HFF-Myc (cell line): ENCODE measurements at regions not wholly inside any gene's neighbourhood (a gene's known extent, or its start where the extent isn't known, plus 50 kb on each side); places are given as distances from the start of the nearest gene placed in this dataset.

Source experiments
- DNase-seq: peaks from one replicate; pipeline ENCODE4 v3.0.0-alpha.2; 2011; ENCODE audit warnings: low read depth; ENCODE audit errors: extremely low read depth
- H3K4me3 ChIP-seq: replicated peaks from 2 replicates; pipeline ENCODE4 v1.5.1; 2011; ENCODE audit warnings: low read depth, mild to moderate bottlenecking, control low read depth, low read length
- CTCF ChIP-seq: IDR thresholded peaks from 2 replicates; pipeline ENCODE4 v1.5.1; 2012; ENCODE audit warnings: mild to moderate bottlenecking, low read depth, low read length, control low read depth; ENCODE audit errors: missing control alignments

GRCh38 chr12:98113548-98113947 is 401.8 kb upstream of the TMPO start:
- TF ChIP-seq CTCF: no peak
- no peak for DNase-seq
- no peak overlapping the region for H3K4me3 ChIP-seq

- no peak overlapping the region for H3K4me3 ChIP-seq
- no peak for TF ChIP-seq CTCF
- no peak for DNase-seq
Measured at GRCh38 chr12:98121963-98122362, 393.4 kb upstream of the TMPO start.

- no peak for DNase-seq
- H3K4me3 ChIP-seq: no peak overlapping the region
- no peak for TF ChIP-seq CTCF
Measured at GRCh38 chr12:98123021-98123461, 392.3 kb upstream of the TMPO start.

- no peak for TF ChIP-seq CTCF
- no peak for DNase-seq
- no peak overlapping the region for H3K4me3 ChIP-seq
Measured at GRCh38 chr12:98126637-98127335, 388.6 kb upstream of the TMPO start.

GRCh38 chr12:98127336-98127679 is 388.1 kb upstream of the TMPO start:
- TF ChIP-seq CTCF: no peak
- DNase-seq: no peak
- no peak overlapping the region for H3K4me3 ChIP-seq

- no peak for DNase-seq
- no peak for TF ChIP-seq CTCF
- no peak overlapping the region for H3K4me3 ChIP-seq
Measured at GRCh38 chr12:98127854-98128253, 387.5 kb upstream of the TMPO start.

- DNase-seq: no peak
- no peak for TF ChIP-seq CTCF
- H3K4me3 ChIP-seq: no peak overlapping the region
Measured at GRCh38 chr12:98136544-98136943, 378.8 kb upstream of the TMPO start.
